Stimulated activated naive B cell treated with anti-CD40 and anti-IgM and Interleukin-4, amounts not matched to agents 10 μg/mL and 1 μg/mL and 100 μg/mL, for 72 hours (primary cell): ENCODE measurements at regions not wholly inside any gene's neighbourhood (a gene's known extent, or its start where the extent isn't known, plus 50 kb on each side); places are given as distances from the start of the nearest gene placed in this dataset.

Experiments used
- ATAC-seq, 2 donors: fragments of 150-1000 bp; cut with Tn5 transposase; replicated peaks; 2 replicates each; pipeline ENCODE4 v1.10.0; 2021; ENCODE audit warnings: moderate library complexity in 1 of 2
- DNase-seq: peaks from one replicate; pipeline ENCODE4 v3.0.0; 2021
- H3K27ac Mint-ChIP-seq: one replicate; pipeline ENCODE4 v1.8.0; 2022; ENCODE audit warnings: mild to moderate bottlenecking, mixed read lengths
- H3K27me3 Mint-ChIP-seq, 2 donors: one replicate each; pipeline ENCODE4 v1.8.0; 2022; ENCODE audit warnings: mixed read lengths in 2 of 2
- H3K36me3 Mint-ChIP-seq, 2 donors: one replicate each; pipeline ENCODE4 v1.8.0; 2022; ENCODE audit warnings: mixed read lengths in 2 of 2, mild to moderate bottlenecking in 1 of 2
- H3K4me1 Mint-ChIP-seq, 2 donors: one replicate each; pipeline ENCODE4 v1.8.0; 2022; ENCODE audit warnings: mixed read lengths in 2 of 2, mild to moderate bottlenecking in 1 of 2
- H3K4me3 Mint-ChIP-seq, 2 donors: one replicate each; pipeline ENCODE4 v1.8.0; 2022; ENCODE audit warnings: mild to moderate bottlenecking in 2 of 2, mixed read lengths in 2 of 2, moderate library complexity in 1 of 2
- H3K9me3 Mint-ChIP-seq, 2 donors: one replicate each; pipeline ENCODE4 v1.8.0; 2022; ENCODE audit warnings: mixed read lengths in 2 of 2, mild to moderate bottlenecking in 1 of 2

DNA sequence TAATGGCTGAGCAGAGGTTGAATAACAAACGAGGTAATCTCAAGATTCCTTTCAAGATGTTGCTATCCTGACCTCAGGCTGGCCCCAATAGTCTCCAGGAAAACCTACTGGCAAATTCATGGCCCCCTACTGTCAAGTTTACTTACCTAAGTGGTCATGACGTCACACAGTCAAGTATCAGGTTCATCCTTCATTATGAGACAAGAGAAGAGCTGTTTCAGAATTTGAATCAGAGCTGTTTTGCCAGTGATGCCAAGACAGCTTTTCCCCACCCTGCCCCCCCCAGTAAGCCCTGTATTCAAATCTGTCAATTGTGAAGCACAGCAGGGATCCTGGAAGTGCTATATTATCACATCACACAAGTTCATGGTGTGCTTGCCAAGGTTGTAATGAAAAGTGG is 509.6 kb downstream of the NOVA1 start:
- H3K27ac Mint-ChIP-seq: no peak overlapping the region
- H3K27me3 Mint-ChIP-seq: no peaks in the 10 kb centered on the region
- no peak for ATAC-seq
- no peak overlapping the region for H3K4me3 Mint-ChIP-seq
- H3K9me3 Mint-ChIP-seq: peaks cover 3 to 5% of the 10 kb centered on the region in 2 donors
- no peak for DNase-seq
- no peaks in the 10 kb centered on the region for H3K4me1 Mint-ChIP-seq
- H3K36me3 Mint-ChIP-seq: no peaks in the 10 kb centered on the region

DNA sequence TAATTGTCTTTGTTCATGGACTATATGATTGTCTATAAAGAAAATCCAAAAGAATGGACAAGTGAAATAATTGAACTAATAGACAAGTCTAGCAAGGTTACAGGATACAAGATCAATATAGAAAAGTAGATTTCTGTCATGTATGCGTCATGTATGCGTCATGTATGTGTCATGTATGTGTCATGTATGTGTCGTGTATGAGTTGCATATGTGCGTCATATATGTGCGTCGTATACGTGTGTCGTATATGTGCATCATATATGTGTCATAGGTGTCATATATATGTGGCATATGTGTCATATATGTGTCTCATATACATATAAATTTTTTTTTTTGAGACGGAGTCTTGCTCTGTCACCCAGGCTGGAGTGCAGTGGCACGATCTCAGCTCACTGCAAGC is 516.8 kb downstream of the NOVA1 start:
- DNase-seq: no peak

DNA sequence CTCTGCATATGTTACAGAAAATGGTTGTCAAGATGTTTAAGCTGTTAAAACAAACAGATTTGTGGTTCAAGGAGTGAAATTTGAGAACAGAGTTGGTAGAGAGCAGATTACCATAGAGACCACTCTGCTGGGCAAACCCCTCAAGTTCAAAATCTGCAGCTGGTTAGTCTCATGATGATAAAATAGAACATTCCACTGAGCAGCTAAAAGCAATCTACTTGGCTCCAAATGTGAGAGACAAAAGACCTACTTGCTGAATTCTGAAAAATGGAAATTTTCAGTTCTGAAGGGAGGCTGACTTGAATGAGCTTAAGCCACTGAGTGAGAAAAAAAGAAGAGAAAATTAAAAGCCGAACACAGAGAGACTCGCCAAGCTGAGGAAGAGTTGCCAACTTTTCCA is 519.3 kb downstream of the NOVA1 start:
- Mint-ChIP-seq H3K27ac (no peak overlapping the region), H3K36me3 (no peaks in the 10 kb centered on the region), H3K9me3 (peaks cover 0 to 4% of the 10 kb centered on the region in 2 donors), H3K4me1 (no peaks in the 10 kb centered on the region), H3K27me3 (no peaks in the 10 kb centered on the region), H3K4me3 (no peak overlapping the region)
- ATAC-seq (no peak), DNase-seq (no peak)

More for the DNA sequence above, 516.8 kb downstream of the NOVA1 start:
- no peak overlapping the region for H3K27ac Mint-ChIP-seq
- no peak overlapping the region for H3K4me3 Mint-ChIP-seq
- no peak for ATAC-seq
- no peaks in the 10 kb centered on the region for H3K27me3 Mint-ChIP-seq
- H3K9me3 Mint-ChIP-seq: peaks cover 4% of the 10 kb centered on the region in 2 donors
- H3K36me3 Mint-ChIP-seq: no peaks in the 10 kb centered on the region
- H3K4me1 Mint-ChIP-seq: no peaks in the 10 kb centered on the region

DNA sequence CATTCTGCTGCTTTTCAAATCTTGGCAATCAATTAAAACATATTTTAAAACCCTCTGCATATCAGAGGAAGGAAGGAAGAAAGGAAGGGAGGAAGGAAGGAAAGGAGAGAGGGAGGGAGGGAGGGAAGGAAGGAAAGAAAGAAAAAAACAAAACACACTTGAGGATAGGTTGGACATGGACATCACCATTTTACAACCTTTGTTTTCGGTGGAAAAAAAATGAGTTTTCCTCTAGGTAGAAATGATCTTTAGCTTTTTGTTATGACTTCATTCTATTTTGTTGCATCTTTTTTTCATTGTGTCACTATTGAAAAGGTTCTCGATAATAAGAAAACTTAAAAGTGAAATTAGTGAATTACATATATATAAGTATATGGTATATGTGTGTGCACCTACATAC is 522.9 kb downstream of the NOVA1 start:
- Mint-ChIP-seq H3K4me1 (no peaks in the 10 kb centered on the region), H3K36me3 (no peaks in the 10 kb centered on the region), H3K27me3 (no peaks in the 10 kb centered on the region), H3K4me3 (no peak overlapping the region), H3K27ac (no peak overlapping the region), H3K9me3 (peaks cover 0 to 5% of the 10 kb centered on the region in 2 donors)
- no peak for DNase-seq
- no peak for ATAC-seq

DNA sequence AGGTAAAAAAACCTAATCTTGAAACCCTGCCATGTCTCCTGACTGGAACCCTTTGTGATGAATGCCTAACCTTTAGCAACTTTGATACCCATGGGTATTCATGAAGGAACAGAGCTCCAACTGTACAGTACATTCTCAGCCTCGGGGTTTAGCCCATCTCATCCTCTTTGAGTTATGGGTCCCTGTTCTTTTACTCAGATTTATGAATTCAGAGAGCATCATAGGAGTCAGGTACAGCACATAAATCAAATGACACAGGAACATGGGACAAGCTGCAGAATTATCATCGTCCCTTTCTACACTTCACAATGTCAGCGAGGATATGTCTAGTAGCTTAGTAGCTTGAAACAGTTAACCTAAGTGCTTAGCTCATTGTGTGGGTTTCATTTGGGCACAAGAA is 527.4 kb downstream of the NOVA1 start:
- Mint-ChIP-seq H3K27me3 (no peaks in the 10 kb centered on the region), H3K36me3 (no peaks in the 10 kb centered on the region), H3K9me3 (peaks cover 5 to 6% of the 10 kb centered on the region in 2 donors), H3K4me3 (no peak overlapping the region), H3K4me1 (no peaks in the 10 kb centered on the region), H3K27ac (no peak overlapping the region)
- DNase-seq: no peak
- no peak for ATAC-seq

DNA sequence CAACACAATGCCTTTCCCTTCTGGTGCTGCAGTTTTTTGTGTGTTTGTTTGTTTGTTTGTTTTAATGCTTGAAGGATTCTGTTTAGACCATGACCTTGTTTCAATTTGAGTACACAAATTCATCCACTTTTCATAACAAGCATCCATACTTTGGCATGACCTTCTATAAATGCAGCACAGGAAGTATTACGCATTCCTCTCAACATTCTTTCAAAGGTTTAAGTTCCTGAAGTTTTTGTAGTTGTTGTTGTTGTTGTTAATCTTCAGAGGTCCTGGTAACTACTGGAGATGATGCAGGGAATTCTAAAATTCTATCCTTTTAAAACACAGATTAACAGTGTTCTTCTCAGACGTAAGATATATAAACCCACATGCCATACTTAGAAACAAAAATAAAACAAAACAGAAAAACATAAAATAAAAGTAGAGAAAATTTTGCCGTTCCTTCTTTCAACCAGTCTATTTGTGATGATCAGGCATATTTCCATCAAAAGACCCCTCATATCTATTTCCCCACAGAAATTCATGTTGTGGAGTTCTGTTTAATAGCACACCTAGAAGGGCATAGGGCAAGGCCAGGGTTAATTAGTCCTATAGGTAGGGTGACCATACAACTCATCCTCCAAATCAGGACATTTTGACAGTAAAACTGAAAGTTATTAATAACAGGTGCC is 529.9 kb downstream of the NOVA1 start:
- Mint-ChIP-seq H3K36me3 (no peaks in the 10 kb centered on the region), H3K9me3 (peaks cover 5 to 6% of the 10 kb centered on the region in 2 donors), H3K4me1 (no peaks in the 10 kb centered on the region), H3K4me3 (no peak overlapping the region), H3K27ac (no peak overlapping the region), H3K27me3 (no peaks in the 10 kb centered on the region)
- no peak for DNase-seq
- no peak for ATAC-seq

DNA sequence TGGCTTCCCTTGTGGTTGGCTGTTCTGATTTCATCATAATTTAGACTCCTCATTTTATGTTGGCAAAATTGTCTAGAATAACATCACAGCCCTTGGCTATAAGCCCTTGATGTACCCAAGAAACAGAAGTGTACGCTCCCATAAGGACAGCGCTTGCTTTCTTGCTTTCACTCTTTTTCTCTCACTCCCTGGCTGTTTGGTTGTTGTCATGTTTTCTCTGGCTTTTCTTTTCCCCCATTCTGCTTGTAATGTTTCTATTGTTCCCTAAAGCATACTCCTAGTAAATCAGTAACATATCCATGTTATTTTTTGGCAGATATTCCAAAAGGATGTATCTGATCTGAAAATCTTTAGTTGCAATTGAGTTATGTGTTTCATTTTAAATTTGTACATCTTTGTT is 530.5 kb downstream of the NOVA1 start:
- Mint-ChIP-seq H3K27me3 (no peaks in the 10 kb centered on the region), H3K36me3 (no peaks in the 10 kb centered on the region), H3K4me1 (no peaks in the 10 kb centered on the region), H3K4me3 (no peak overlapping the region), H3K9me3 (peaks cover 4 to 6% of the 10 kb centered on the region in 2 donors), H3K27ac (no peak overlapping the region)
- ATAC-seq: no peak
- no peak for DNase-seq

DNA sequence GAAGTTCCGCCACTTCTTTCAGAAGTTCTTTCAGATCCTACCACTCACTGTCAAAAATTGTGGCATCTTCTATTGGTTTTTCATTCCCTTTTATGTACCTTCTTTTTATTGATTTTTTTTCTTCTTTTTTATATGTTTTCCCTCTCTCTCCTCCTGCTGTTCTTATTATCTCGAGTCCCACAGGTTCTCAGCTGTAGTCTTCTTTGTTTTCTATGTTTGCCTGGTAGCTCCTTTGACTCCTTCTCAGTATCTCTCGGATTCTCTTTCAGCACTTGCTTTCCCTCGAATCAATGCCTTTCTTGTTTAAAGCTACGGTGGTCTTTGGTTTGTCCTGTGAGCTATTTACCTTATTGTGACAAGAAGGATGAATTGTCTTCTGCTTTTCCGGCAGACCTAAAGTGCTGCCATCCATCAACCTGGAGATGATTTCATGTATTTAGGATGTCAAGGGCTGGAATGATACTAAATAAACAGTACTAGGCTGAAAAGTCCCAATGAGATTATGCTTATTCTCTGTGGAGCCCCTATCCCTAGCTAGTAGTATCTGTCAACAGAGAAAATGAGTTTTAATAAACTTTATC is 541.7 kb downstream of the NOVA1 start:
- H3K9me3 Mint-ChIP-seq: peaks cover 7 to 9% of the 10 kb centered on the region in 2 donors
- no peak overlapping the region for H3K4me3 Mint-ChIP-seq
- no peaks in the 10 kb centered on the region for H3K4me1 Mint-ChIP-seq
- no peaks in the 10 kb centered on the region for H3K36me3 Mint-ChIP-seq
- DNase-seq (no peak), ATAC-seq (no peak)
- H3K27me3 Mint-ChIP-seq: no peaks in the 10 kb centered on the region
- H3K27ac Mint-ChIP-seq: no peak overlapping the region

DNA sequence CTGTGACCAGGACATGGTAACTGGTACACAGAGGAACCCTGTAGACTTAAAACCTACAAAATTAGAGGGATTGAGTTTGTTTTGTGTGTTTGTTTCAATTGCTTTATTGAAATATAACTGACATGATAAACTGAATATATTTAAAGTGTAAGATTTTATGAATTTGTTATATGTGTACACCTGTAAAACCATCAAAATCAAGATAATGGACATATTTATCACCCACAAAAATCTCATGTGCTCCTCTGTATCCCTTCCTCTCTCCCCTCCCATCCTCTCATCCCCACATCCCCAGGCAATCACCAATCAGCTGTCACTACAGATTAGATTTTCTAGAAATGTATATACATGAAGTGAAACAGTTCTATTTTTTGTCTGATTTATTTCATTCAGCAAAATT is 565.5 kb downstream of the NOVA1 start:
- Mint-ChIP-seq H3K27ac (no peak overlapping the region), H3K27me3 (no peaks in the 10 kb centered on the region), H3K36me3 (no peaks in the 10 kb centered on the region), H3K4me1 (no peaks in the 10 kb centered on the region), H3K4me3 (no peak overlapping the region), H3K9me3 (no peaks in the 10 kb centered on the region)
- ATAC-seq: no peak
- no peak for DNase-seq

DNA sequence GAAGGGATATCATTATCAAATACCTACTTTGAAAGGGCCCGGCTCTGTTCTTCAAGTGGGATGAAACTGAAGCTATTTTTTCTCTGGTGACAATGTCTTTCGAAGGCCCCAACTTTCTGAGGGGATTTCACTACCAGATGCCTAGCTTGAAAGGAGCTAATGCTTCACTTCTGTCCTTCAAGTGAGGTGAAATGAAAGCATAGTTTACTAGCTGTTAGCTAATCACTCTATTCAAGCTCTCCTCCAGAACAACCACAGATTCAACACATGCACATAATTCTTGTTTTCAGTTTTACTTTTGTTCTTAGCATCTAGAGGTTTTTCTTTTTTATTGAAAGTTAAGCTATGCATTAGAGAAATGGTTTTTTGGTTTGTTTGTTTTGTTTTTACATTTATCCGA is 571.4 kb downstream of the NOVA1 start:
- H3K27me3 Mint-ChIP-seq: no peaks in the 10 kb centered on the region
- no peaks in the 10 kb centered on the region for H3K9me3 Mint-ChIP-seq
- DNase-seq: no peak
- no peaks in the 10 kb centered on the region for H3K36me3 Mint-ChIP-seq
- no peak overlapping the region for H3K27ac Mint-ChIP-seq
- H3K4me3 Mint-ChIP-seq: no peak overlapping the region
- no peaks in the 10 kb centered on the region for H3K4me1 Mint-ChIP-seq
- no peak for ATAC-seq

DNA sequence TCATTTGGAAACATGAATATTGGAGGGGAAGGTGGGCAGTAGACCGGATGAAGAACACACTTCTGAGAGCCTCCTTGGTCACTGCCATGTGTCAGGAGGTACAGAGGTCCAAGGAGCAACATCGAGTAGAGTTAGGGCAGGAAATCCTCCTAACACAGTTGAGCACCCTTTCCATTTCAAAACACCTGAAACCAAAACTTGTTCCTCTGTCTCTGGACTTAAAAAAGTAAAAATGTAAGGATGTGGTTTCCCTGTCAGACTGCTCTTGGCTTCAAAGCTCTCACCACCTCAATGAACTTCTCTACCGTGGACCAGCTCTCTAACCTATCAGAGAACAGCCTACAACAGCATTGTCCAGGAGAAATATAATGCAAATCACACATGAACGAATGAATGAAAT is 573.9 kb downstream of the NOVA1 start:
- H3K9me3 Mint-ChIP-seq: peaks cover 0 to 4% of the 10 kb centered on the region in 2 donors
- no peaks in the 10 kb centered on the region for H3K36me3 Mint-ChIP-seq
- H3K4me1 Mint-ChIP-seq: no peaks in the 10 kb centered on the region
- no peak overlapping the region for H3K4me3 Mint-ChIP-seq
- no peaks in the 10 kb centered on the region for H3K27me3 Mint-ChIP-seq
- DNase-seq: no peak
- ATAC-seq: no peak
- no peak overlapping the region for H3K27ac Mint-ChIP-seq

DNA sequence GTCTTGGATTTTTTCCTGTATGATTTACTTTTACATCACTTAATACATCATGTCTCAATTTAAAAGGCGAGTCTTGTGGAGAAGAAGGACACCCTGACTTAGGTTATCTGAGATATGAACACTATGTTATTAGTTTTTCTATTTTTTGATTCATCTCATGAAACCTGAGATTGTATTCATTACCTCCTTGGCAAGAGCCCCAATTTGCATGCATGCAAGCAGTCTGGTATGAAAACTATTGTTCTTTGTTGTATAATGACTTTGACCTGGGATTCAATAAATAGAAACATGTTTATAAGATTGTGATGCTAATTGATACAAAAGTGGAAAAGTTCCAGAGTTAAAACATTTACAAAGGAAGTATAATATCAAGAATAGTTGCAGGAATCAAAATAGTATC is 576.1 kb downstream of the NOVA1 start:
- no peak overlapping the region for H3K27ac Mint-ChIP-seq
- no peaks in the 10 kb centered on the region for H3K4me1 Mint-ChIP-seq
- ATAC-seq: no peak
- H3K36me3 Mint-ChIP-seq: no peaks in the 10 kb centered on the region
- no peaks in the 10 kb centered on the region for H3K27me3 Mint-ChIP-seq
- DNase-seq: no peak
- peaks cover 0 to 4% of the 10 kb centered on the region in 2 donors for H3K9me3 Mint-ChIP-seq
- H3K4me3 Mint-ChIP-seq: no peak overlapping the region

DNA sequence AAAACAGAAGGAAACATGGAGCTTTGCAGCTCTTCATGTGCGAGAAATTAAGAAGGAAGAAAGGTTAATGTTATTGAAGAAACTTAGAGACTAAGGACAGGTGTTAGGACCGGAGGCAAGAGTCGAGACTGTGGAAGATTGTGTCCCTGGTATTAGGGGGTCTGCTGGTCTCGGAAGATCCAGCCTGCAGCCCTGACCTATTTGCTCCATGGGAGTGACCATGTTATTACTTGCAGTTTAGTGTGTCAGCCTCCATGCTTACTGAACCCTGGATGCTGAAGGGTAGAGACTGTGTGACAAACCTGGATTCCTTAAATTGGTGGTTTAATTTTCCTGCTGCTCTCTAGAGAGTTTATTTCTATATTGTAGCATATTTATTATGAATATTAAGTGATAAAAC is 580.6 kb downstream of the NOVA1 start:
- H3K36me3 Mint-ChIP-seq: no peaks in the 10 kb centered on the region
- no peak overlapping the region for H3K27ac Mint-ChIP-seq
- ATAC-seq: no peak
- DNase-seq: no peak
- H3K9me3 Mint-ChIP-seq: peaks cover 4 to 7% of the 10 kb centered on the region in 2 donors
- no peaks in the 10 kb centered on the region for H3K27me3 Mint-ChIP-seq
- no peaks in the 10 kb centered on the region for H3K4me1 Mint-ChIP-seq
- H3K4me3 Mint-ChIP-seq: no peak overlapping the region

DNA sequence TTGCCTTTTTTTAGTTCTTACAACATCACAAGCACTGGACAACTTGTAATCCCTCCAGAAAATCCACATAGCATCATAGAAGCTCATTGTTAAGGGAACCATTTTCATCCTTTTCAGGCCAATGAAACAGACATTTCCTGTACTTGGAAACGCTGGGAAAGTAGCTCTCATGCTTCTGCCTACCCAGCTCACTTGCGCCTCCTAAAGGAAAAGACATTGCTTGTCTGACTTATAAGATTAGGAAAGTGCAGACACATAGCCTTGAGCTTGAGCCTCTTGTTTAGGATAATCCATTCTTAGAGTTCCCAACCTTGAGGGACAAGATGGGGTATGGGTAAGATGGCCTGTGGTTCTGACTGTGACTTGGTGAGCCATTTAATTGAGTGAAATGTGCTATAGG is 589.5 kb downstream of the NOVA1 start:
- Mint-ChIP-seq H3K4me3 (no peak overlapping the region), H3K27me3 (no peaks in the 10 kb centered on the region), H3K9me3 (peaks cover 4 to 6% of the 10 kb centered on the region in 2 donors), H3K27ac (no peak overlapping the region), H3K4me1 (no peaks in the 10 kb centered on the region), H3K36me3 (no peaks in the 10 kb centered on the region)
- ATAC-seq (no peak), DNase-seq (no peak)

DNA sequence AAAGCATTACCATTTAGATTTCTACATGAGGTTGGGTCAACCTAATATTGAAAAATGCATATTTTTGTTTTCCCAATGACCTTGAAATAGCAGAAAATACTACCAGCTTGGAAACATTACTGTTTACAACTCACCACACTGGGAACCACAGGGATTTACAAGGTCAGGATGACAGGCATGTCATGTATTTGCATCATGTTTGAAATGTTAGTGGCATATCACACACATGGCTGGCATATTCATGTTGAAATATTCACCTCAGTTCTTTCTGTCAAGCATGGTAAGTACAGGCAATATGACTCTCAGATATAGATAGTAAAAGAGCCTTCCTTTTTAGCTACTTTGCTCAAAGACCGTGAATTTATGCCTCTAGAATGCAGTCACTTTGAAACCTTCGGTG is 593.5 kb downstream of the NOVA1 start:
- Mint-ChIP-seq H3K27me3 (no peaks in the 10 kb centered on the region), H3K36me3 (no peaks in the 10 kb centered on the region), H3K9me3 (peaks cover 0 to 4% of the 10 kb centered on the region in 2 donors), H3K4me3 (no peak overlapping the region), H3K27ac (no peak overlapping the region), H3K4me1 (no peaks in the 10 kb centered on the region)
- no peak for ATAC-seq
- DNase-seq: no peak
